GM23338 (cell line): ENCODE measurements at regions not wholly inside any gene's neighbourhood (a gene's known extent, or its start where the extent isn't known, plus 50 kb on each side); places are given as distances from the start of the nearest gene placed in this dataset.

Experiments used
- ATAC-seq: fragments of 200-7000 bp; cut with Tn5 transposase; 3 replicates; pipeline ENCODE4 v1.9.1; 2020
- DNase-seq: peaks from one replicate; pipeline ENCODE4 v3.0.0-alpha.2; 2015; ENCODE audit warnings: low spot score
- H2AFZ ChIP-seq: fragments of 200-600 bp; sonication (generic); 2 replicates; pipeline ENCODE4 v1.8.0; 2016; ENCODE audit warnings: antibody characterized with exemption, mild to moderate bottlenecking, moderate library complexity
- H3F3A ChIP-seq: fragments of 200-600 bp; sonication (generic); replicated peaks from 2 replicates; pipeline ENCODE4 v1.8.0; 2017; ENCODE audit warnings: antibody characterized with exemption, mixed run types, low read depth
- H3K27ac ChIP-seq: fragments of 200-600 bp; sonication (generic); 2 replicates; pipeline ENCODE4 v1.6.1; 2016; ENCODE audit warnings: low read depth
- H3K27me3 ChIP-seq: fragments of 200-600 bp; sonication (generic); 2 replicates; pipeline ENCODE4 v1.8.0; 2016; ENCODE audit warnings: mild to moderate bottlenecking, mixed run types, moderate library complexity; ENCODE audit not compliant: insufficient read depth
- H3K36me3 ChIP-seq: fragments of 200-600 bp; sonication (generic); 2 replicates; pipeline ENCODE4 v1.8.0; 2016; ENCODE audit warnings: mild to moderate bottlenecking; ENCODE audit not compliant: insufficient read depth
- H3K4me1 ChIP-seq: fragments of 200-600 bp; sonication (generic); 2 replicates; pipeline ENCODE4 v1.8.0; 2016; ENCODE audit warnings: mild to moderate bottlenecking, moderate library complexity; ENCODE audit not compliant: insufficient read depth
- H3K4me2 ChIP-seq: fragments of 200-600 bp; sonication (generic); 2 replicates; pipeline ENCODE4 v1.7.1; 2017; ENCODE audit warnings: mixed run types
- H3K4me3 ChIP-seq: fragments of 200-600 bp; sonication (generic); 2 replicates; pipeline ENCODE4 v1.6.1; 2016; ENCODE audit warnings: mixed run types
- H3K79me2 ChIP-seq: fragments of 200-600 bp; sonication (generic); replicated peaks from 2 replicates; pipeline ENCODE4 v1.8.0; 2017; ENCODE audit warnings: mild to moderate bottlenecking; ENCODE audit not compliant: insufficient read depth
- H3K9me2 ChIP-seq: fragments of 200-600 bp; sonication (generic); 2 replicates; pipeline ENCODE4 v1.8.0; 2017; ENCODE audit not compliant: insufficient read depth
- H4K20me1 ChIP-seq: fragments of 200-600 bp; sonication (generic); replicated peaks from 2 replicates; pipeline ENCODE4 v1.8.0; 2017; ENCODE audit warnings: mild to moderate bottlenecking; ENCODE audit not compliant: insufficient read depth
- H3K27ac Mint-ChIP-seq: 2 replicates; pipeline ENCODE4 v1.8.0; 2020; ENCODE audit warnings: inconsistent platforms, mild to moderate bottlenecking, moderate library complexity, mixed read lengths
- H3K27me3 Mint-ChIP-seq: 3 replicates; pipeline ENCODE4 v1.8.0; 2022; ENCODE audit warnings: low read depth, mild to moderate bottlenecking, moderate library complexity, mixed read lengths, inconsistent platforms; ENCODE audit not compliant: insufficient read depth, poor library complexity
- H3K36me3 Mint-ChIP-seq: 3 replicates; pipeline ENCODE4 v1.8.0; 2021; ENCODE audit warnings: low read depth, mild to moderate bottlenecking, inconsistent platforms, moderate library complexity, mixed read lengths
- H3K4me1 Mint-ChIP-seq: 3 replicates; pipeline ENCODE4 v1.8.0; 2020; ENCODE audit warnings: mild to moderate bottlenecking, inconsistent platforms, mixed read lengths
- H3K4me3 Mint-ChIP-seq: 3 replicates; pipeline ENCODE4 v1.8.0; 2021; ENCODE audit warnings: moderate library complexity, mild to moderate bottlenecking, inconsistent platforms, mixed read lengths
- H3K9me3 Mint-ChIP-seq: 3 replicates; pipeline ENCODE4 v1.8.0; 2020; ENCODE audit warnings: moderate library complexity, mild to moderate bottlenecking, inconsistent platforms, mixed read lengths
- CREB1 ChIP-seq: fragments of 250-450 bp; sonication (Bioruptor Pico); IDR thresholded peaks from 2 replicates; pipeline ENCODE4 v1.5.0; 2020; ENCODE audit warnings: low read depth, mild to moderate bottlenecking, moderate library complexity
- JUNB ChIP-seq: IDR thresholded peaks from one replicate; pipeline ENCODE4 v1.6.1; 2016; ENCODE audit warnings: antibody characterized with exemption; ENCODE audit not compliant: unreplicated experiment
- POLR2AphosphoS5 ChIP-seq: IDR thresholded peaks from 2 replicates; pipeline ENCODE4 v1.6.1; 2016; ENCODE audit warnings: antibody characterized with exemption, low read depth
- STAT1 ChIP-seq: IDR thresholded peaks from one replicate; pipeline ENCODE4 v1.6.1; 2016; ENCODE audit warnings: antibody characterized with exemption; ENCODE audit not compliant: unreplicated experiment
- ZNF114 ChIP-seq: fragments of 250-450 bp; sonication (Bioruptor Pico); IDR thresholded peaks from 2 replicates; pipeline ENCODE4 v1.5.0; 2020; ENCODE audit warnings: mild to moderate bottlenecking, moderate library complexity
- ZNF331 ChIP-seq: fragments of 250-450 bp; sonication (Bioruptor Pico); IDR thresholded peaks from 2 replicates; pipeline ENCODE4 v1.5.0; 2020; ENCODE audit warnings: low read depth, mild to moderate bottlenecking, moderate library complexity
- TF ChIP-seq, protein P1 (sequence below), 2 experiments: fragments of 200-600 bp in 1 of 2; sonication (generic) in 1 of 2; conservative IDR thresholded peaks; 2 replicates each; pipeline versions ENCODE4 v1.5.1 to v1.6.1; 2016 to 2017; ENCODE audit warnings: antibody characterized with exemption in 2 of 2, low read depth in 2 of 2, mild to moderate bottlenecking in 2 of 2, moderate library complexity in 1 of 2
- TF ChIP-seq, protein P2 (sequence below): fragments of 250-450 bp; sonication (Bioruptor Pico); IDR thresholded peaks from 2 replicates; pipeline ENCODE4 v1.5.0; 2020; ENCODE audit warnings: mild to moderate bottlenecking, moderate library complexity
- TF ChIP-seq, protein P3 (sequence below): IDR thresholded peaks from one replicate; pipeline ENCODE4 v1.6.1; 2018; ENCODE audit warnings: antibody characterized with exemption; ENCODE audit not compliant: unreplicated experiment

DNA sequence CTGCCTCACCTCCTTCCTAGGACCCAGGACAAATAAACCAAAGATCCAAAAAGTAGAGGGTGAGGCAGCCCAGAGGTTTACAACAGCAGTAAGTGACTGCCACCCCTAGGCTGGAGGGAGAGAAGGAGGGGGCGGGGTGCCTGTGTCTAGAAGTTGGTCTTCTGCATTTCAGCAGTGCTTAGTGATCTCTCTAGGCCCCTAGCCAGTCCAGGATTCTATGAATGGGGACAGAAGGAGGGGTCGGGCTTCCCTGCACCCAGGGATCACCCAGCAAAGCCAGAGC, 62.8 kb upstream of the KDM7A start:
- Histone ChIP-seq H3K4me1 (no peaks in the 10 kb centered on the region), H3K79me2 (no peaks in the 10 kb centered on the region), H3K4me3 (no peak overlapping the region), H3K27ac (no peak overlapping the region), H2AFZ (no peak overlapping the region), H3F3A (no peaks in the 10 kb centered on the region), H4K20me1 (no peaks in the 10 kb centered on the region), H3K36me3 (no peaks in the 10 kb centered on the region), H3K27me3 (no peaks in the 10 kb centered on the region), H3K9me2 (no peaks in the 10 kb centered on the region), H3K4me2 (no peak overlapping the region)
- no peaks in the 10 kb centered on the region for H3K9me3 Mint-ChIP-seq
- peaks cover 4% of the 10 kb centered on the region for H3K4me1 Mint-ChIP-seq
- ATAC-seq, result peak; percentile 55
- no peak overlapping the region for H3K27ac Mint-ChIP-seq
- H3K36me3 Mint-ChIP-seq, result no peaks in the 10 kb centered on the region
- TF ChIP-seq STAT1, result no peak
- TF ChIP-seq, protein P1, sequence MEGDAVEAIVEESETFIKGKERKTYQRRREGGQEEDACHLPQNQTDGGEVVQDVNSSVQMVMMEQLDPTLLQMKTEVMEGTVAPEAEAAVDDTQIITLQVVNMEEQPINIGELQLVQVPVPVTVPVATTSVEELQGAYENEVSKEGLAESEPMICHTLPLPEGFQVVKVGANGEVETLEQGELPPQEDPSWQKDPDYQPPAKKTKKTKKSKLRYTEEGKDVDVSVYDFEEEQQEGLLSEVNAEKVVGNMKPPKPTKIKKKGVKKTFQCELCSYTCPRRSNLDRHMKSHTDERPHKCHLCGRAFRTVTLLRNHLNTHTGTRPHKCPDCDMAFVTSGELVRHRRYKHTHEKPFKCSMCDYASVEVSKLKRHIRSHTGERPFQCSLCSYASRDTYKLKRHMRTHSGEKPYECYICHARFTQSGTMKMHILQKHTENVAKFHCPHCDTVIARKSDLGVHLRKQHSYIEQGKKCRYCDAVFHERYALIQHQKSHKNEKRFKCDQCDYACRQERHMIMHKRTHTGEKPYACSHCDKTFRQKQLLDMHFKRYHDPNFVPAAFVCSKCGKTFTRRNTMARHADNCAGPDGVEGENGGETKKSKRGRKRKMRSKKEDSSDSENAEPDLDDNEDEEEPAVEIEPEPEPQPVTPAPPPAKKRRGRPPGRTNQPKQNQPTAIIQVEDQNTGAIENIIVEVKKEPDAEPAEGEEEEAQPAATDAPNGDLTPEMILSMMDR (conservative IDR thresholded peaks at IDR 0.05; ENCODE audit: low read depth in 2 of 2), result peak in 1 of 2 experiments; percentile 21; a peak in 2 of 4 replicates
- DNase-seq, result no peak
- H3K27me3 Mint-ChIP-seq, result peaks cover 3% of the 10 kb centered on the region
- H3K4me3 Mint-ChIP-seq, result no peak overlapping the region

DNA sequence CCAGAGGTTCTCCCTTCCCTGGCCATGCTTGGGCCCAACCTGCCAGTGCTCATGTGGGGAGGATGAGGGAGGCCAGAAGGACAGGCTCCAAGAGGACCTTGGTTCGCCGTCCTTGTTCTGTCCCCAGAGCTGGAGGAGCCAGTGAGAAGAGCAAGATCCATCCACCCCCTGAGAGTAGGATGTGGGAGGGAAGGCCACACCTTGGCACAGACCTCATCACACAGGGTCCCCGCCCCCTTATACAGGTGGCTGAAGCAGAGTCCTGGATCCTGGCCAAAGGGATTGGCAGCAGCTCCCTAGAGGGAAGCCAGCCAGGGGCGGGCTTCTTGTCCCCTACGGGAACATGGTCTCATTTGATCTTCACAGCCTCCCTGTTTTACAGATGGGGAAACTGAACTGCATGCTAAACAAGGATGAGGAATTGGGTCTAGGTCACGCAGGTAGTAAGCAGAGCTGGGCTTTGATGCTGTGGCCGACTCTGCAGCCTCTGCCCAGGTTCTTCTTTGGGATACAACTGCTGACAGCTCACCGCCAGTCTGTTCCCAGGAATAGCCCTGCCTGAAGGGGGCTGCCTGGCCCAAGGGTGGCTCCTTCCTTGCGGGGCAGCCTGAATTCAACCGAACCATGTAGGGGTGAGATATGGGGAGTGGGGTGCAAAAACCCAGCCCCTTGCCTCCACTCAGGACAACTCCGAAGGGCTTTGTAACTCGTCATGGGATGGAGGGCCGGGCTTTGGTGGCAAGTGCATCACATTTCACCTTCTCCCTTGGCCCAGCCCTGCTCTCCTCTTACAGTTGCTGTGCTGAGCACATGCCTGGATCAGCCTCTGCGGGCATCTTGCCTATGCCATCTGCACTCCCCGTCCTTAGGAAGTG, 62.2 kb upstream of the KDM7A start:
- Histone ChIP-seq H3K36me3 (no peaks in the 10 kb centered on the region), H3K4me3 (no peak overlapping the region), H3K27me3 (no peaks in the 10 kb centered on the region), H3K27ac (no peak overlapping the region), H3K79me2 (no peaks in the 10 kb centered on the region), H3F3A (no peaks in the 10 kb centered on the region), H3K4me2 (no peak overlapping the region), H3K9me2 (no peaks in the 10 kb centered on the region), H2AFZ (no peak overlapping the region), H3K4me1 (no peaks in the 10 kb centered on the region), H4K20me1 (no peaks in the 10 kb centered on the region)
- TF ChIP-seq POLR2AphosphoS5 (no peak), JUNB (no peak), CREB1 (CRISPR knock-in tag) (no peak), ZNF114 (CRISPR knock-in tag) (no peak), ZNF331 (no peak)
- TF ChIP-seq, protein P2, sequence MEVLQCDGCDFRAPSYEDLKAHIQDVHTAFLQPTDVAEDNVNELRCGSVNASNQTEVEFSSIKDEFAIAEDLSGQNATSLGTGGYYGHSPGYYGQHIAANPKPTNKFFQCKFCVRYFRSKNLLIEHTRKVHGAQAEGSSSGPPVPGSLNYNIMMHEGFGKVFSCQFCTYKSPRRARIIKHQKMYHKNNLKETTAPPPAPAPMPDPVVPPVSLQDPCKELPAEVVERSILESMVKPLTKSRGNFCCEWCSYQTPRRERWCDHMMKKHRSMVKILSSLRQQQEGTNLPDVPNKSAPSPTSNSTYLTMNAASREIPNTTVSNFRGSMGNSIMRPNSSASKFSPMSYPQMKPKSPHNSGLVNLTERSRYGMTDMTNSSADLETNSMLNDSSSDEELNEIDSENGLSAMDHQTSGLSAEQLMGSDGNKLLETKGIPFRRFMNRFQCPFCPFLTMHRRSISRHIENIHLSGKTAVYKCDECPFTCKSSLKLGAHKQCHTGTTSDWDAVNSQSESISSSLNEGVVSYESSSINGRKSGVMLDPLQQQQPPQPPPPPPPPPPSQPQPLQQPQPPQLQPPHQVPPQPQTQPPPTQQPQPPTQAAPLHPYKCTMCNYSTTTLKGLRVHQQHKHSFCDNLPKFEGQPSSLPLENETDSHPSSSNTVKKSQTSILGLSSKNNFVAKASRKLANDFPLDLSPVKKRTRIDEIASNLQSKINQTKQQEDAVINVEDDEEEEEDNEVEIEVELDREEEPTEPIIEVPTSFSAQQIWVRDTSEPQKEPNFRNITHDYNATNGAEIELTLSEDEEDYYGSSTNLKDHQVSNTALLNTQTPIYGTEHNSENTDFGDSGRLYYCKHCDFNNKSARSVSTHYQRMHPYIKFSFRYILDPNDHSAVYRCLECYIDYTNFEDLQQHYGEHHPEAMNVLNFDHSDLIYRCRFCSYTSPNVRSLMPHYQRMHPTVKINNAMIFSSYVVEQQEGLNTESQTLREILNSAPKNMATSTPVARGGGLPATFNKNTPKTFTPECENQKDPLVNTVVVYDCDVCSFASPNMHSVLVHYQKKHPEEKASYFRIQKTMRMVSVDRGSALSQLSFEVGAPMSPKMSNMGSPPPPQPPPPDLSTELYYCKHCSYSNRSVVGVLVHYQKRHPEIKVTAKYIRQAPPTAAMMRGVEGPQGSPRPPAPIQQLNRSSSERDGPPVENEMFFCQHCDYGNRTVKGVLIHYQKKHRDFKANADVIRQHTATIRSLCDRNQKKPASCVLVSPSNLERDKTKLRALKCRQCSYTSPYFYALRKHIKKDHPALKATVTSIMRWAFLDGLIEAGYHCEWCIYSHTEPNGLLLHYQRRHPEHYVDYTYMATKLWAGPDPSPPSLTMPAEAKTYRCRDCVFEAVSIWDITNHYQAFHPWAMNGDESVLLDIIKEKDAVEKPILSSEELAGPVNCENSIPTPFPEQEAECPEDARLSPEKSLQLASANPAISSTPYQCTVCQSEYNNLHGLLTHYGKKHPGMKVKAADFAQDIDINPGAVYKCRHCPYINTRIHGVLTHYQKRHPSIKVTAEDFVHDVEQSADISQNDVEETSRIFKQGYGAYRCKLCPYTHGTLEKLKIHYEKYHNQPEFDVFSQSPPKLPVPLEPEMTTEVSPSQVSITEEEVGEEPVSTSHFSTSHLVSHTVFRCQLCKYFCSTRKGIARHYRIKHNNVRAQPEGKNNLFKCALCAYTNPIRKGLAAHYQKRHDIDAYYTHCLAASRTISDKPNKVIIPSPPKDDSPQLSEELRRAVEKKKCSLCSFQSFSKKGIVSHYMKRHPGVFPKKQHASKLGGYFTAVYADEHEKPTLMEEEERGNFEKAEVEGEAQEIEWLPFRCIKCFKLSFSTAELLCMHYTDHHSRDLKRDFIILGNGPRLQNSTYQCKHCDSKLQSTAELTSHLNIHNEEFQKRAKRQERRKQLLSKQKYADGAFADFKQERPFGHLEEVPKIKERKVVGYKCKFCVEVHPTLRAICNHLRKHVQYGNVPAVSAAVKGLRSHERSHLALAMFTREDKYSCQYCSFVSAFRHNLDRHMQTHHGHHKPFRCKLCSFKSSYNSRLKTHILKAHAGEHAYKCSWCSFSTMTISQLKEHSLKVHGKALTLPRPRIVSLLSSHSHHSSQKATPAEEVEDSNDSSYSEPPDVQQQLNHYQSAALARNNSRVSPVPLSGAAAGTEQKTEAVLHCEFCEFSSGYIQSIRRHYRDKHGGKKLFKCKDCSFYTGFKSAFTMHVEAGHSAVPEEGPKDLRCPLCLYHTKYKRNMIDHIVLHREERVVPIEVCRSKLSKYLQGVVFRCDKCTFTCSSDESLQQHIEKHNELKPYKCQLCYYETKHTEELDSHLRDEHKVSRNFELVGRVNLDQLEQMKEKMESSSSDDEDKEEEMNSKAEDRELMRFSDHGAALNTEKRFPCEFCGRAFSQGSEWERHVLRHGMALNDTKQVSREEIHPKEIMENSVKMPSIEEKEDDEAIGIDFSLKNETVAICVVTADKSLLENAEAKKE (CRISPR knock-in tag), result no peak
- TF ChIP-seq, protein P3, sequence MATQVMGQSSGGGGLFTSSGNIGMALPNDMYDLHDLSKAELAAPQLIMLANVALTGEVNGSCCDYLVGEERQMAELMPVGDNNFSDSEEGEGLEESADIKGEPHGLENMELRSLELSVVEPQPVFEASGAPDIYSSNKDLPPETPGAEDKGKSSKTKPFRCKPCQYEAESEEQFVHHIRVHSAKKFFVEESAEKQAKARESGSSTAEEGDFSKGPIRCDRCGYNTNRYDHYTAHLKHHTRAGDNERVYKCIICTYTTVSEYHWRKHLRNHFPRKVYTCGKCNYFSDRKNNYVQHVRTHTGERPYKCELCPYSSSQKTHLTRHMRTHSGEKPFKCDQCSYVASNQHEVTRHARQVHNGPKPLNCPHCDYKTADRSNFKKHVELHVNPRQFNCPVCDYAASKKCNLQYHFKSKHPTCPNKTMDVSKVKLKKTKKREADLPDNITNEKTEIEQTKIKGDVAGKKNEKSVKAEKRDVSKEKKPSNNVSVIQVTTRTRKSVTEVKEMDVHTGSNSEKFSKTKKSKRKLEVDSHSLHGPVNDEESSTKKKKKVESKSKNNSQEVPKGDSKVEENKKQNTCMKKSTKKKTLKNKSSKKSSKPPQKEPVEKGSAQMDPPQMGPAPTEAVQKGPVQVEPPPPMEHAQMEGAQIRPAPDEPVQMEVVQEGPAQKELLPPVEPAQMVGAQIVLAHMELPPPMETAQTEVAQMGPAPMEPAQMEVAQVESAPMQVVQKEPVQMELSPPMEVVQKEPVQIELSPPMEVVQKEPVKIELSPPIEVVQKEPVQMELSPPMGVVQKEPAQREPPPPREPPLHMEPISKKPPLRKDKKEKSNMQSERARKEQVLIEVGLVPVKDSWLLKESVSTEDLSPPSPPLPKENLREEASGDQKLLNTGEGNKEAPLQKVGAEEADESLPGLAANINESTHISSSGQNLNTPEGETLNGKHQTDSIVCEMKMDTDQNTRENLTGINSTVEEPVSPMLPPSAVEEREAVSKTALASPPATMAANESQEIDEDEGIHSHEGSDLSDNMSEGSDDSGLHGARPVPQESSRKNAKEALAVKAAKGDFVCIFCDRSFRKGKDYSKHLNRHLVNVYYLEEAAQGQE, result no peak
- ATAC-seq (peak; percentile 55), DNase-seq (no peak)
- Mint-ChIP-seq H3K9me3 (no peaks in the 10 kb centered on the region), H3K27me3 (peaks cover 3% of the 10 kb centered on the region), H3K4me1 (peaks cover 4% of the 10 kb centered on the region), H3K36me3 (no peaks in the 10 kb centered on the region), H3K4me3 (no peak overlapping the region), H3K27ac (no peak overlapping the region)
